BE2C (cell line): ENCODE measurements at regions not wholly inside any gene's neighbourhood (a gene's known extent, or its start where the extent isn't known, plus 50 kb on each side); places are given as distances from the start of the nearest gene placed in this dataset.

Source experiments
- DNase-seq: peaks from one replicate; pipeline ENCODE4 v3.0.0-alpha.2; 2020
- H3K27me3 ChIP-seq: fragments of 250-450 bp; sonication (Bioruptor Pico); 2 replicates; pipeline ENCODE4 v1.5.1; 2020; ENCODE audit warnings: mild to moderate bottlenecking
- H3K36me3 ChIP-seq: fragments of 250-450 bp; sonication (Bioruptor Pico); 2 replicates; pipeline ENCODE4 v1.5.1; 2020; ENCODE audit warnings: mild to moderate bottlenecking
- H3K4me1 ChIP-seq: fragments of 250-450 bp; sonication (Bioruptor Pico); 2 replicates; pipeline ENCODE4 v1.5.1; 2020
- H3K4me3 ChIP-seq: 2 replicates; pipeline ENCODE4 v1.5.1; 2011; ENCODE audit warnings: low read depth, low read length
- H3K9me3 ChIP-seq: fragments of 250-450 bp; sonication (Bioruptor Pico); 2 replicates; pipeline ENCODE4 v1.5.1; 2020
- TF ChIP-seq, protein P1 (sequence below): IDR thresholded peaks from 2 replicates; pipeline ENCODE4 v1.5.1; 2012; ENCODE audit warnings: mild to moderate bottlenecking, low read depth, low read length

DNA sequence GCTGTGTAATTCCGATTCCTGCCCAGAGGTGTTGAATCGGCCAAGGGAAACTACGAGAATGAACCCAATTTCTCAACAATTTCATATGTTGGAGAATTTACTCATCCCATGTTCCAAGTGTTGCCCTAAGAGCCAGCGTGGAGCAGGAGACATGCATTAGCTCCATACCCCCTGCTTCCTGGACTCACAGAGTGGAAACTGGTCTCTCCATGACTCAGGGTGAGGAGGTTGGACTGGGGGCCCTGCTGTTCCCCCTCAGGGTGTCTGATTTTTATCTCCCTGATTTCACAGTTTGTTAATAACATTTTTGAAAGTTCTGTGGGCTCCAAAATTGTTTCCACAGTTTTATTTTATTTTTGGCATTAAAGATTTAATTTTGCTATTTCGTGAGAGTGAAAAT is 183.0 kb upstream of the SFRP2 start:
- Histone ChIP-seq H3K9me3 (no peaks in the 10 kb centered on the region), H3K27me3 (no peaks in the 10 kb centered on the region), H3K4me3 (no peak overlapping the region), H3K36me3 (no peaks in the 10 kb centered on the region), H3K4me1 (no peaks in the 10 kb centered on the region)
- TF ChIP-seq, protein P1, sequence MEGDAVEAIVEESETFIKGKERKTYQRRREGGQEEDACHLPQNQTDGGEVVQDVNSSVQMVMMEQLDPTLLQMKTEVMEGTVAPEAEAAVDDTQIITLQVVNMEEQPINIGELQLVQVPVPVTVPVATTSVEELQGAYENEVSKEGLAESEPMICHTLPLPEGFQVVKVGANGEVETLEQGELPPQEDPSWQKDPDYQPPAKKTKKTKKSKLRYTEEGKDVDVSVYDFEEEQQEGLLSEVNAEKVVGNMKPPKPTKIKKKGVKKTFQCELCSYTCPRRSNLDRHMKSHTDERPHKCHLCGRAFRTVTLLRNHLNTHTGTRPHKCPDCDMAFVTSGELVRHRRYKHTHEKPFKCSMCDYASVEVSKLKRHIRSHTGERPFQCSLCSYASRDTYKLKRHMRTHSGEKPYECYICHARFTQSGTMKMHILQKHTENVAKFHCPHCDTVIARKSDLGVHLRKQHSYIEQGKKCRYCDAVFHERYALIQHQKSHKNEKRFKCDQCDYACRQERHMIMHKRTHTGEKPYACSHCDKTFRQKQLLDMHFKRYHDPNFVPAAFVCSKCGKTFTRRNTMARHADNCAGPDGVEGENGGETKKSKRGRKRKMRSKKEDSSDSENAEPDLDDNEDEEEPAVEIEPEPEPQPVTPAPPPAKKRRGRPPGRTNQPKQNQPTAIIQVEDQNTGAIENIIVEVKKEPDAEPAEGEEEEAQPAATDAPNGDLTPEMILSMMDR = no peak
- no peak for DNase-seq

DNA sequence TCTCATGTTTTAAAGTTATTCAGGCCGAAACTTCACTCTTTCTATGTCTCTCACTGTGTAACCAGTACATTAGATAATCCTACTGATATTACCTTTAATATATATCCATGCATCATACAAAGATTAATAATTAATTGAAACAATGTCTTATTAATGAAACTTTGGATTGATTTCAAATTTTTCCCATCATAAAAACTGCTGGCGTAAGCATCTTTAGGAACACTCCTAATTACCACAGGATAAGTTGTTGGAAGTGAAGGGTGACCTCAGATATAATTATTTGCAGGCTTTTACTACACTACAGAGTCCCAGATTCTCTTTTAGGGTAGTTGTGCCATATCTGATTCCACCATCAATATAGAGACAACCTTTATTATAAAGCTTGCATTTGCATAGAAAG is 181.3 kb upstream of the SFRP2 start:
- H3K4me1 ChIP-seq = no peaks in the 10 kb centered on the region
- DNase-seq = no peak
- H3K4me3 ChIP-seq = no peak overlapping the region
- H3K27me3 ChIP-seq = no peaks in the 10 kb centered on the region
- no peaks in the 10 kb centered on the region for H3K36me3 ChIP-seq
- no peaks in the 10 kb centered on the region for H3K9me3 ChIP-seq
- TF ChIP-seq, protein P1 = no peak

DNA sequence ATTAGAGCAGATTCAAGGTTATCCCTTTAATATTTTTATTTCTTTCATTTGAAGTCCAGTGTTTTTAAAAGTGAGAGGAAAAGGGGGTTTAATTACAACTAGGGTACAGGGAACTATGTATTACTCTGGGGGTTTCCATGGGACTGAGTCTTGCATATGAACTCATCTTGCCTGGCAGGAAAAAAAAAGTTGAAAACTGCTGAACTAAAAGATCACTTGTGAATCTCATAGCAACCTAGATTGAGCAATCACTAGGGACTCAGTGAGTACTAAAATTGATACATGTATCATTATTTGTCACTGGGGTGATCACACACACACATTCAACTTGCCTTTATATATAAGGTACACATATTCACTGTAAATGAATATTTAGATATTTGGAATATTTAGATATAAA is 180.7 kb upstream of the SFRP2 start:
- H3K36me3 ChIP-seq = no peaks in the 10 kb centered on the region
- H3K4me1 ChIP-seq = no peaks in the 10 kb centered on the region
- no peaks in the 10 kb centered on the region for H3K27me3 ChIP-seq
- no peaks in the 10 kb centered on the region for H3K9me3 ChIP-seq
- no peak for DNase-seq
- H3K4me3 ChIP-seq = no peak overlapping the region
- TF ChIP-seq, protein P1 = no peak

DNA sequence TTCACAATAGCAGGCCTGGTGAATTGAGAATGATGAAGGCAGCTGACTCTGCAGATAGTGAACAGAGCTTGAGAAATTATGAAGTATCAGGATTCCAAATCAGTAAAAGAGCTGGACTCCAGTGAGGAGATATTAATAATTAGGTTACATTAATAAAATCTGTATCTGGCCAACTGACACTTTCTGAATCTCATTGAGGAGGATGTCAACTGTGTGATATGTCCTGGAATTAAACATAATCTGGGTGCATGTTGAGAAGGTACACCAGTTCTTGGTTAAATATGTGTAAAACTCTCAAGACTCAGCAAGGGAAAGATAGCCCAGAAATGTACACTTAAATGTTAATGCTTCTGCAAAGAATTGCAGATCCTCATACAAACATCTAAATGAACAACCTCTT is 177.8 kb upstream of the SFRP2 start:
- DNase-seq = no peak
- H3K36me3 ChIP-seq = no peaks in the 10 kb centered on the region
- no peak overlapping the region for H3K4me3 ChIP-seq
- H3K9me3 ChIP-seq = no peaks in the 10 kb centered on the region
- TF ChIP-seq, protein P1 = no peak
- no peaks in the 10 kb centered on the region for H3K4me1 ChIP-seq
- no peaks in the 10 kb centered on the region for H3K27me3 ChIP-seq

DNA sequence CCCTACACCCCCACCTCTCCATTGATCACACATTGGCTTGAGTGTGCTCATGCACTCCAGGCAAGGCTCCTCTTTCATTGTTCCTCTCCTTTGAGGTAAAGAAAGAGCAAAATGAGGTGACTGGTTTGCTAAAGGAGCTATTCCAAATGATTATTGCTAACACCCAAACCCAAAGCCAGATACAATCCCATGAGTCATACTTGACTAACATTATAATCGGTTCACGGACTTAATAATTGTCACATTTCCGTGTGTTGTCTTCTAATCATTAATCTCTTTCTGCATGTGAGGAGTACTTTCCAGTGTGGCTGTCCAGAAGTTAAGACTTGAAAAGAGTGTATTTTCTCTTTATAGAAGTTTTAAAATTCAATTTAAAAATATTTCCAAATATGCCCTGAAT is 174.3 kb upstream of the SFRP2 start:
- H3K4me3 ChIP-seq = no peak overlapping the region
- H3K36me3 ChIP-seq = no peaks in the 10 kb centered on the region
- DNase-seq = no peak
- TF ChIP-seq, protein P1 = no peak
- no peaks in the 10 kb centered on the region for H3K9me3 ChIP-seq
- H3K27me3 ChIP-seq = no peaks in the 10 kb centered on the region
- H3K4me1 ChIP-seq = no peaks in the 10 kb centered on the region

DNA sequence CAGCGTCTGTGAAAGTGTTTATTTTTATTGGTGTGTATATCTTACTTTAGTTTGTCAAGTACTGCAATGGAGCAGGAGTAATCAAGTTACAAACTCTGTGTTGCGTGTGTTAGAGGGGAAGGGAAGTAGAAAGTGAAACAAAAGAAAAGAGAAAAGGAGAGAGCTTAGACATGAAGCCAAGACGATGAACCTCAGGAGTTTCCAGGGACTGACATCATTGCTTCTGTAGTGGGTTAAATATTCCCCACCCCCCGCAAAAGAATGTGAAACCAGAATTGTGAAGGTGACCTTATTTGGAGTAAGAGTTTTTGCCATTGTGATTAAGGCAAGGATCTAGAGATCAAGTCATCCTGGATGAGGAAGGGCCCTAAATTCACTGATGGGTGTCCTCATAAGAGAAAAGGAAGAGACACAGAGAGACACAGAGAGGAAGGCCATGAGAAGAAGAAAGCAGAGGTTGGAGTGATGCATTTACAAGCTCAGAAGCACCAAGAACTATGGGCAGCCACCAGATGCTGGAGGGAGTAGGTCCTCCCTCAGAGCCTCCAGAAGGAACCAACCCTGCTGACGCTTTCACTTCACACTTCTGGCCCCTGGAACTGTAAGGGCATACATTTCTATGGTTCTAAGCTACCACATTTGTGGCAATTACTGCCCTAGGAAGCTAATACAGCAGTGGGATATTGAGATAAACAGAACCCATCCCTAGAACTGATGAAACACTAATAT is 173.6 kb upstream of the SFRP2 start:
- Histone ChIP-seq H3K27me3 (no peaks in the 10 kb centered on the region), H3K4me3 (no peak overlapping the region), H3K36me3 (no peaks in the 10 kb centered on the region), H3K4me1 (no peaks in the 10 kb centered on the region), H3K9me3 (no peaks in the 10 kb centered on the region)
- DNase-seq = no peak
- TF ChIP-seq, protein P1 = no peak
